Left ventricle myocardium inferior (tissue), 1 donor: ENCODE measurements at regions not wholly inside any gene's neighbourhood (a gene's known extent, or its start where the extent isn't known, plus 50 kb on each side); places are given as distances from the start of the nearest gene placed in this dataset.

Experiments used
- DNase-seq: peaks from one replicate; pipeline ENCODE4 v3.0.0-alpha.2; 2020
- H3K27ac ChIP-seq: fragments of 200-600 bp; replicated peaks from 2 replicates; pipeline ENCODE4 v1.8.0; 2021
- H3K27me3 ChIP-seq: fragments of 200-600 bp; 2 replicates; pipeline ENCODE4 v1.8.0; 2021; ENCODE audit warnings: low read depth
- H3K36me3 ChIP-seq: fragments of 200-600 bp; 2 replicates; pipeline ENCODE4 v1.8.0; 2021
- H3K4me1 ChIP-seq: fragments of 200-600 bp; 2 replicates; pipeline ENCODE4 v1.8.0; 2021
- H3K4me3 ChIP-seq: fragments of 200-600 bp; 2 replicates; pipeline ENCODE4 v1.8.0; 2021; ENCODE audit warnings: mild to moderate bottlenecking, moderate library complexity
- H3K9me3 ChIP-seq: fragments of 200-600 bp; replicated peaks from 2 replicates; pipeline ENCODE4 v1.8.0; 2021
- intact Hi-C: fragments of 100-400 bp; cut with micrococcal nuclease; formaldehyde crosslinking; loops from one replicate; pipeline ENCODE4 v1.11.0; 2022
- TF ChIP-seq, protein P1 (sequence below): fragments of 200-600 bp; IDR thresholded peaks from 2 replicates; pipeline ENCODE4 v1.8.0; 2021; ENCODE audit warnings: antibody characterized with exemption, mild to moderate bottlenecking, borderline replicate concordance
- donor health status: DM: no; HTN: yes; CAD: no; lungs with severe emphysema.

DNA sequence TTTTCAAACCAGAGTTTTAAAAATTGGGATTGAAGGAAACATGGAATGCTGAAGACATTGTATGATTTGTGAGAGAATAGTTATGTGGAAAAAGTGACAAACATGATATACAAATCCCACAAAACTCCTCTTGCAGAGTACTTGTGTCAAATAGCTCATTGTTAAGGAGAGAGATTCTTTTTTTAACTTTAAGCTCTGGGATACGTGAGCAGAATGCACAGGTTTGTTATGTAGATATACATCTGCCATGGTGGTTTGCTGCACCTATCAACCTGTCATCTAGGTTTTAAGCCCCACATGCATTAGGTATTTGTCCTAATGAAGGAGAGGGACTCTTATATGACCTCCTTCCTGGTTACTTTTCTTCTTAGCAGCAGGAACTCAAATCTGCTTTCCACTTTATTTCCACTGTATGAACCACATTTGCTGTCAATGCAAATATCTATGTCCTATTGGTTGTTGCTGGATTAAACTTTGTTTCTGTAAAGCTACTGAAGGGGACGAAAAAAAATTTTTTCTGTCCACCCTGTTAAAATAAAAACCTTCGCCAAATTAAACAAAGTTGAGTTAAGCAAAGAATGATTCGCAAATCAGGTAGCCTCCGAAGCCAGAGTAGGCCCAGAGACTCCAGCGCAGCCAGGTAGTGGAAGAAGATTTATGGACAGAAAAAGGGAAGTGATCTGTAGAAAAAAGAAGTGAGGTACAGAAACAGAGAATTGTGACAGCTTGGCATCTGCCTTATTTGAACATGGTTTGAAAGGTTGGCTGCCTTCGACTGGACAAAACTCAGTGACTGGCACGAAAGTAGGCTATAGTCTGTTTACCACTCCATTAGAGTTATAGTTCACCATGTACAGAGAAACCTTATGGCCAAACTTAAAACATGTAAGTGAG is 430.1 kb upstream of the CHST9 start:
- Histone ChIP-seq H3K4me1 (peaks cover 11% of the 10 kb centered on the region), H3K27ac (no peak overlapping the region), H3K4me3 (no peak overlapping the region), H3K27me3 (no peaks in the 10 kb centered on the region), H3K9me3 (no peaks in the 10 kb centered on the region), H3K36me3 (no peaks in the 10 kb centered on the region)
- TF ChIP-seq, protein P1, sequence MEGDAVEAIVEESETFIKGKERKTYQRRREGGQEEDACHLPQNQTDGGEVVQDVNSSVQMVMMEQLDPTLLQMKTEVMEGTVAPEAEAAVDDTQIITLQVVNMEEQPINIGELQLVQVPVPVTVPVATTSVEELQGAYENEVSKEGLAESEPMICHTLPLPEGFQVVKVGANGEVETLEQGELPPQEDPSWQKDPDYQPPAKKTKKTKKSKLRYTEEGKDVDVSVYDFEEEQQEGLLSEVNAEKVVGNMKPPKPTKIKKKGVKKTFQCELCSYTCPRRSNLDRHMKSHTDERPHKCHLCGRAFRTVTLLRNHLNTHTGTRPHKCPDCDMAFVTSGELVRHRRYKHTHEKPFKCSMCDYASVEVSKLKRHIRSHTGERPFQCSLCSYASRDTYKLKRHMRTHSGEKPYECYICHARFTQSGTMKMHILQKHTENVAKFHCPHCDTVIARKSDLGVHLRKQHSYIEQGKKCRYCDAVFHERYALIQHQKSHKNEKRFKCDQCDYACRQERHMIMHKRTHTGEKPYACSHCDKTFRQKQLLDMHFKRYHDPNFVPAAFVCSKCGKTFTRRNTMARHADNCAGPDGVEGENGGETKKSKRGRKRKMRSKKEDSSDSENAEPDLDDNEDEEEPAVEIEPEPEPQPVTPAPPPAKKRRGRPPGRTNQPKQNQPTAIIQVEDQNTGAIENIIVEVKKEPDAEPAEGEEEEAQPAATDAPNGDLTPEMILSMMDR, result no peak
- intact Hi-C loops, result loop anchor here (5.0 kb wide), 1 partner anchor 52 kb away; no protein-coding TSS in a partner anchor
- no peak for DNase-seq

DNA sequence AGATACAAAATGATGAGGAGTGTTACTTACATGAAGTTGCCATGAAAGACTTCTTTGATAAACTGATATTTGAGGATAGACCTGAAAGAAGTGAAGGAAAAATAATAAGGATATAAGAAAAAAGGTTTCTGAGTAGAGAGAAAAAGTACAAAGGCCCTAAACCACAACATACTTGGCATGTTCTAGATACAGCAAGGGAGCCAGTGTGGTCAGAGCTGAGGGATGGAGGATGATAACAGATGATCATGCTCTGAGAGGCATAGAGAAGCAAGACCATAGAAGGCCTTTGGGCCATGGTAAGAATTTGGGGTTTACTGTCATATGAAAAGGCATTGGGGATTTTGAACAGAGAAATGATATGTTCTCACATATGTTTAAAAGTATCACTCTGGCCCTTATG is 424.1 kb upstream of the CHST9 start:
- no peaks in the 10 kb centered on the region for H3K27me3 ChIP-seq
- H3K4me3 ChIP-seq, result no peak overlapping the region
- no peak overlapping the region for H3K27ac ChIP-seq
- no peaks in the 10 kb centered on the region for H3K9me3 ChIP-seq
- no peaks in the 10 kb centered on the region for H3K36me3 ChIP-seq
- peaks cover 3% of the 10 kb centered on the region for H3K4me1 ChIP-seq
- no peak for DNase-seq
- intact Hi-C loops, result loop anchor here (5.0 to 10.0 kb wide), 2 partner anchors 143 to 434 kb away; no protein-coding TSS in a partner anchor
- TF ChIP-seq, protein P1, result no peak

GRCh38 chr18:27608742-27609141 is 423.6 kb upstream of the CHST9 start:
- no peak for DNase-seq
- intact Hi-C loops, result loop anchor here (5.0 to 10.0 kb wide), 2 partner anchors 144 to 434 kb away; no protein-coding TSS in a partner anchor
- Histone ChIP-seq H3K9me3 (no peaks in the 10 kb centered on the region), H3K36me3 (no peaks in the 10 kb centered on the region), H3K27me3 (no peaks in the 10 kb centered on the region), H3K27ac (no peak overlapping the region), H3K4me3 (no peak overlapping the region), H3K4me1 (peaks cover 3% of the 10 kb centered on the region)
- TF ChIP-seq, protein P1, result peak; percentile 44

DNA sequence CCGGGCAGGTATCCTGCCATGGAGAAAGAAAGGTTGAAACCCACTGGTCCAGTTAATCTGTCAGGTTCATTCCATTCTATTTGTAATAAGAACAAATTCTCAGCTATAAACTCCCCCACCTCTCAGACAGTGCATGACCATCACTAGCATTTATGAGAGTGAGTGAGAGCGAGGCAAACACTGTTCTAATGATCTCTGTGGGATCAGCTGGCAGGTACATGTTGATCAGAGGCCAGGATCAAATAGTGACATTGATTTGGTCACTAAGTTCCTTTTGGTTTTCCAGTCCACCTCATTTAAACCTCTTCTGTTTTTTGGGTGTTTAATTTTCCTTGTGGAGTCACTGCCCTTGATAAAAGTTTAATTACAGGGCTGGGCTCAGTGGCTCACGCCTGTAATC is 423.1 kb upstream of the CHST9 start:
- no peaks in the 10 kb centered on the region for H3K36me3 ChIP-seq
- no peak overlapping the region for H3K4me3 ChIP-seq
- no peak for DNase-seq
- H3K9me3 ChIP-seq, result no peaks in the 10 kb centered on the region
- H3K27me3 ChIP-seq, result no peaks in the 10 kb centered on the region
- H3K27ac ChIP-seq, result no peak overlapping the region
- TF ChIP-seq, protein P1, result no peak
- H3K4me1 ChIP-seq, result peaks cover 3% of the 10 kb centered on the region
- intact Hi-C loops, result loop anchor here (5.0 to 10.0 kb wide), 2 partner anchors 144 to 433 kb away; no protein-coding TSS in a partner anchor

GRCh38 chr18:27606741-27607140 is 421.6 kb upstream of the CHST9 start:
- no peaks in the 10 kb centered on the region for H3K9me3 ChIP-seq
- no peak overlapping the region for H3K27ac ChIP-seq
- H3K4me1 ChIP-seq, result peaks cover 3% of the 10 kb centered on the region
- TF ChIP-seq, protein P1, result no peak
- H3K27me3 ChIP-seq, result no peaks in the 10 kb centered on the region
- intact Hi-C loops, result loop anchor here (5.0 to 10.0 kb wide), 2 partner anchors 146 to 432 kb away; no protein-coding TSS in a partner anchor
- no peaks in the 10 kb centered on the region for H3K36me3 ChIP-seq
- DNase-seq, result no peak
- no peak overlapping the region for H3K4me3 ChIP-seq
